ENCODE measurements at regions not wholly inside any gene's neighbourhood (a gene's known extent, or its start where the extent isn't known, plus 50 kb on each side); places are given as distances from the start of the nearest gene placed in this dataset.
A peak's percentile ranks its signal among the peaks of the same experiment; 100 is the strongest.

GRCh38 chr2:47270421-47270820 is 94.1 kb upstream of the CALM2 start:
- no peak for ATAC-seq (ENCODE audit: low read depth)
- H3K9me3 ChIP-seq (ENCODE audit: severe bottlenecking): no peaks in the 10 kb centered on the region
- H3K4me3 ChIP-seq (ENCODE audit: severe bottlenecking): no peak overlapping the region
- H3K4me1 ChIP-seq (ENCODE audit: insufficient read depth, poor library complexity, severe bottlenecking): peaks cover 28% of the 10 kb centered on the region
- no peaks in the 10 kb centered on the region for H3K36me3 ChIP-seq (ENCODE audit: low read depth)
- peak overlapping the region; percentile 90 for H3K27ac ChIP-seq (ENCODE audit: poor library complexity, severe bottlenecking)
- no peak for DNase-seq (ENCODE audit: low spot score)
- TF ChIP-seq CTCF (IDR thresholded peaks at IDR 0.05; ENCODE audit: poor library complexity, severe bottlenecking): no peak
- H3K27me3 ChIP-seq (ENCODE audit: insufficient read depth, poor library complexity, severe bottlenecking): no peaks in the 10 kb centered on the region

- Histone ChIP-seq H3K9me3 (ENCODE audit: severe bottlenecking) (no peaks in the 10 kb centered on the region), H3K27me3 (ENCODE audit: insufficient read depth, poor library complexity, severe bottlenecking) (no peaks in the 10 kb centered on the region), H3K4me3 (ENCODE audit: severe bottlenecking) (no peak overlapping the region), H3K4me1 (ENCODE audit: insufficient read depth, poor library complexity, severe bottlenecking) (peaks cover 28% of the 10 kb centered on the region), H3K36me3 (ENCODE audit: low read depth) (no peaks in the 10 kb centered on the region), H3K27ac (ENCODE audit: poor library complexity, severe bottlenecking) (peak overlapping the region; percentile 90)
- peak; percentile 88 for ATAC-seq (ENCODE audit: low read depth)
- DNase-seq (ENCODE audit: low spot score): peak; percentile 96
- TF ChIP-seq CTCF (IDR thresholded peaks at IDR 0.05; ENCODE audit: poor library complexity, severe bottlenecking): no peak
Measured at GRCh38 chr2:47269316-47270232, 93.3 kb upstream of the CALM2 start.

- H3K4me1 ChIP-seq (ENCODE audit: insufficient read depth, poor library complexity, severe bottlenecking): peaks cover 28% of the 10 kb centered on the region
- ATAC-seq (ENCODE audit: low read depth) (no peak), DNase-seq (ENCODE audit: low spot score) (no peak)
- no peaks in the 10 kb centered on the region for H3K27me3 ChIP-seq (ENCODE audit: insufficient read depth, poor library complexity, severe bottlenecking)
- no peak for TF ChIP-seq CTCF (IDR thresholded peaks at IDR 0.05; ENCODE audit: poor library complexity, severe bottlenecking)
- H3K27ac ChIP-seq (ENCODE audit: poor library complexity, severe bottlenecking): no peak overlapping the region
- no peaks in the 10 kb centered on the region for H3K9me3 ChIP-seq (ENCODE audit: severe bottlenecking)
- no peak overlapping the region for H3K4me3 ChIP-seq (ENCODE audit: severe bottlenecking)
- H3K36me3 ChIP-seq (ENCODE audit: low read depth): no peaks in the 10 kb centered on the region
Measured at GRCh38 chr2:47267711-47268086, 91.4 kb upstream of the CALM2 start.

- no peak for TF ChIP-seq CTCF (IDR thresholded peaks at IDR 0.05; ENCODE audit: poor library complexity, severe bottlenecking)
- DNase-seq (ENCODE audit: low spot score) (no peak), ATAC-seq (ENCODE audit: low read depth) (no peak)
- Histone ChIP-seq H3K4me3 (ENCODE audit: severe bottlenecking) (no peak overlapping the region), H3K27ac (ENCODE audit: poor library complexity, severe bottlenecking) (peak overlapping the region; percentile 52), H3K27me3 (ENCODE audit: insufficient read depth, poor library complexity, severe bottlenecking) (no peaks in the 10 kb centered on the region), H3K4me1 (ENCODE audit: insufficient read depth, poor library complexity, severe bottlenecking) (peaks cover 28% of the 10 kb centered on the region), H3K36me3 (ENCODE audit: low read depth) (no peaks in the 10 kb centered on the region), H3K9me3 (ENCODE audit: severe bottlenecking) (no peaks in the 10 kb centered on the region)
Measured at GRCh38 chr2:47266939-47267710, 90.8 kb upstream of the CALM2 start.
